Rectal smooth muscle tissue (tissue), 1 donor: ENCODE measurements at regions not wholly inside any gene's neighbourhood (a gene's known extent, or its start where the extent isn't known, plus 50 kb on each side); places are given as distances from the start of the nearest gene placed in this dataset.

Experiments used
- H3K27ac ChIP-seq: one replicate; pipeline ENCODE4 v1.7.0; 2013; ENCODE audit warnings: low read depth, low read length, inconsistent platforms
- H3K27me3 ChIP-seq: one replicate; pipeline ENCODE4 v1.7.0; 2013; ENCODE audit warnings: low read length; ENCODE audit not compliant: control insufficient read depth, insufficient read depth
- H3K36me3 ChIP-seq: one replicate; pipeline ENCODE4 v1.7.0; 2013; ENCODE audit warnings: low read length; ENCODE audit not compliant: control insufficient read depth, insufficient read depth
- H3K4me1 ChIP-seq: one replicate; pipeline ENCODE4 v1.7.0; 2013; ENCODE audit warnings: low read length; ENCODE audit not compliant: control insufficient read depth, insufficient read depth
- H3K4me3 ChIP-seq: one replicate; pipeline ENCODE4 v1.7.0; 2013; ENCODE audit warnings: low read length
- H3K9ac ChIP-seq: one replicate; pipeline ENCODE4 v1.7.0; 2013; ENCODE audit warnings: low read length

DNA sequence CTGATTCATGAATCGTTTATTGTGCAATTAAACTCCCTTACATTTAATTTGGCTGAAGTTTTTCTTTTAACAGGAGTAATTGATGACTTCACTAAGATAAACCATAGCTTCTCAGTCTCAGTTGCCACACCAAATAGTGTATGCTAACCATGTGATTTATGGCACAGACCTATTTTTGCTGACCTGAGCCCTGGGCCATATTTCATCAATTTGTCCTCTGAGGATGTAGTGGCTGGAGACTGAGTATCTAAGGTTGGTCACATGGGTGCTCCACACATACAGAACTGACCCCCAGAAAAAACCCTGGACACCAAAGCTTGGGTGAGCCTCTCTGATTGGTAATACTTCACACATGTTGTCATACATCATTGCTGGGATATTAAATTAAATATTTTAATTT lies 255.1 kb downstream of the NEDD1 start:
- Histone ChIP-seq H3K4me3 (no peak overlapping the region), H3K4me1 (no peaks in the 10 kb centered on the region), H3K27ac (no peak overlapping the region), H3K27me3 (no peaks in the 10 kb centered on the region), H3K36me3 (no peaks in the 10 kb centered on the region), H3K9ac (no peak overlapping the region)

DNA sequence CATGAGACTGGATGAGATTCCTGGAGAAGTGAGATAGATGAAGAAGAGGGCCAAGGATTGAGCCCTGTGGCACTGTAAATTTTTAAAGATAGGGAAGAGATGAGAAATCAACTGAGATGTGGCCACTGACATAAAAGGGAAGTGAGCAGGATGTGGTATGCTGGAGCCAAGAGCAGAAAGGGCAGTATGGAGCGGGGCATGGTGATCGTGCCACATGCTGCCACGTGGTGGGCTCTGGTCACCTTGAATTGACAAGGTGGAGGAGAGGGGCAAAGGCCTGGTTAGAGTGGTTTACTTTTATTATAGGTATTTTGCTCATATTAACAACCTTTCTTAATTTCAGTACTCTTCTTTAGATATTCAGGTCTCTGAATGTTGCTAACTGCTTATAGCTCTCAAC lies 257.9 kb downstream of the NEDD1 start:
- H3K9ac ChIP-seq = no peak overlapping the region
- no peaks in the 10 kb centered on the region for H3K27me3 ChIP-seq
- H3K27ac ChIP-seq = no peak overlapping the region
- no peaks in the 10 kb centered on the region for H3K36me3 ChIP-seq
- no peaks in the 10 kb centered on the region for H3K4me1 ChIP-seq
- H3K4me3 ChIP-seq = no peak overlapping the region

DNA sequence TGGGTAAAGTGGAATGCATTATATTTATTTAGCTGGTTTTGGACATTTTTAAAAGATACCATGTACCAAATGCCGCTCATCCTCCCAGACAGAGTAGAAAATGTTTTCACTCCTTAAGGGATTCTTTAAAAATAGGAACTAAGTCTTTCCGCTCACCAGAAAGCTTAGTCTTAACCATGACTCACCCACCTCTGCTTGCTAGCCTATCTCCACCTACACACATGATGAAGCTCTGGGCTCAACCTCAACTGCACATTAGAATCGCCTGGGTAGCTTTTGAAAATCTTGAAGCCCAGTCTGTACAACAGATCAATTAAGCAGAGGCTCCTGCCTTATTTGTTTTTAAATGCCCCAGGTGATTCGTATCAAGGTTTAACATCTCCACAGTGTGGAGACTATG lies 260.5 kb downstream of the NEDD1 start:
- Histone ChIP-seq H3K27me3 (no peaks in the 10 kb centered on the region), H3K27ac (no peak overlapping the region), H3K36me3 (no peaks in the 10 kb centered on the region), H3K4me1 (no peaks in the 10 kb centered on the region), H3K4me3 (no peak overlapping the region), H3K9ac (no peak overlapping the region)

DNA sequence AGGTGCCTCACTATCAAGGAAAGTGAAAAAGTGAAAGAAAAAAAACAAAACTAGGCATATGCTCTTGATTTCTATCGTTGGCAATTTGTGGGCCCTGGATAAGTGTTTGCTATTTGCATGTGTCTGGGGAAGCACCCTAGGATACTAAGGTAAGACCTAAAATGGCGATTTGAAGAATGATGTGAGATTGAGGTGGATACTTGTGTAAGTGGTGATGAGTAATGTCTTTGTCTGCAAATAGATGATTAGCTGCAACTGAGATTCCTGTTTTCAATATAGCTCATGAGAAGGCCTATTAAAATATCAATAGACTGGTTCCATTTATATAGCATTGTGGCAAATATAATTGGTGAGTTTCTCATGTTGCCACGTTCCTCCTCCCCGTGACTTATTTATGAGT lies 261.7 kb downstream of the NEDD1 start:
- Histone ChIP-seq H3K4me1 (no peaks in the 10 kb centered on the region), H3K27me3 (no peaks in the 10 kb centered on the region), H3K9ac (no peak overlapping the region), H3K27ac (no peak overlapping the region), H3K36me3 (no peaks in the 10 kb centered on the region), H3K4me3 (no peak overlapping the region)

DNA sequence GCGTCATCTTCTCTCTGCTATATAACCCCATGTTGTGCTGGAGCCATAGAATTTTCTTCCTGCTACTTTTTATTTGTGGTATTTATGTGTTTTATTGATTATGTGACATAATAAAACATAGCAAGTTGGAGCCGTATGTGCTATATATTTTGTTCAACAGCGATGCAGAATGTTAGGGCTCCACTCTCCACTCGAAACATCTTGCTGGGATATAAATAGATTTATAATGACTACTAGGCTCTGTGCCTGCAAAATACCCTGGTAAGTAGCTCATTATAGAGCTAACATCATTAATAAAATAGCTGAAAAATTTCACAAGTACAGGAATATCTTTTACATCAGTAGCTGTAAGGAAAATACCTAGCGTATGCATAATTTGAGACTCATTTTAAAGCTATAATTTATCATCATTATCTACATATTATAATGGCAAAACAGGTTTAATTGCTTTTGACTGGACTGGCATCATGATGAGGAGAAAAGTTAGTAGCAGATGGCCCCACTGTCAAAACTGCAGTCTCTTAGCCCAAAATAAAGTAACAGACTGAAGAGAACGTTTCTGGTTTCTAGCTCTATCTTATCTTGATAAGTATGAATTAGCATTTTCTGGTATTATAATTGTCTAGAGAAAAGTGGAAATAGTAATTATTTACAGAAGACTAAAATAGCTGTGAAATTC lies 263.0 kb downstream of the NEDD1 start:
- no peak overlapping the region for H3K9ac ChIP-seq
- H3K36me3 ChIP-seq = no peaks in the 10 kb centered on the region
- no peaks in the 10 kb centered on the region for H3K27me3 ChIP-seq

DNA sequence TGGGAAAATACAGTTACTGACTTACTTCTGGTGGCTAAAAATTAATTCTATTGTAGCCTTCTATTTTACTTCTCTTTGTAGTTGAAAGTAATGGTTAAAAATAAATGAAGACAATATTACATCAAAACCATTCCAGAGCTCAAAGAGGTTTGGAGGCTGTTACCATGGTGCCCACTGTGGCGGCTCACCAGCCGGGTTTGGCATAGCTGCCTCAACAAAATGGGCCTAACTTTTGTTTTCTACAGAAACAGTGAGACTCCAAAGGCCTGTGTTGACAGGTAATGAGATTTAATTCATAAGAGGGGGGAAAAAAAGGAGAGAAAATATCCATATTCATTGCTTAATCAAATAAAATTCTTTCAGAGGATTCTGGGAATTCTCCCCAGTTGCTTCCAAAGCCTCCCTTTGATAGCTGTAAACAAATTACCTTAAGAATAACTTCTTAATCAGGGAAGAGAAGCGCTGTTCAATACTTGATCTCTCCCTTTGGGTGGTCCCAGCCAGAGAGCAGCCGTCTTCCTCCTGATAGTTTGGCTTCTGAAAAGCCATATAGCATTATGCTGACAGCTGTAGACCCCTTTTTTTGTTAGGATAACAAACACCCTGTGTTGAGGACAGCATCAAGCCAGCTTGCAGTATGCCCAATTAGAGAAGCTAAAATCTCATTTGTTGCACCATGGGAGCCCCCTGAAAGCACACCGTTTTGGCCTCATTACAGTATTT lies 266.8 kb downstream of the NEDD1 start:
- H3K4me1 ChIP-seq = no peaks in the 10 kb centered on the region
- H3K27me3 ChIP-seq = no peaks in the 10 kb centered on the region
- H3K9ac ChIP-seq = no peak overlapping the region
- no peak overlapping the region for H3K27ac ChIP-seq
- no peaks in the 10 kb centered on the region for H3K36me3 ChIP-seq
- no peak overlapping the region for H3K4me3 ChIP-seq

More for the DNA sequence above, 263.0 kb downstream of the NEDD1 start:
- Histone ChIP-seq H3K4me1 (no peaks in the 10 kb centered on the region), H3K27ac (no peak overlapping the region), H3K4me3 (no peak overlapping the region)

DNA sequence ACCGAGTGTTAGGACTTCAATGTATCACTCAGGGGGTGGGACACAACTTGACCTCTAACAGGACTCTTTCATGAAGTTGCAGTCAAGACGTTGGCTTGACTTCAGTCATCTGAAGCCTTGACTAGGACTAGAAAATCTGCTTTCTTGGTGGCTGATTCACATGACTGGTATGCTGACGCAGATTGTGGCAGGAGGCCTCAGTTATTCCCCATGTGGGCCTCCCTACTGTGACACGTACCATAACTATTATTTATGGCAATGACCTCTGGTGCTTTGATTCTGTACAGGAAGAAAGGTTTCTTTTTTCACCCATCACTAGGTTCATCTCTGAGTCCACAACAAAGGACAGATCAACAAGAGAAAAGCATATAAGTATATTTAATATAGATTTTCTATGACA lies 270.4 kb downstream of the NEDD1 start:
- H3K36me3 ChIP-seq = no peaks in the 10 kb centered on the region
- H3K9ac ChIP-seq = no peak overlapping the region
- H3K27me3 ChIP-seq = no peaks in the 10 kb centered on the region
- H3K4me3 ChIP-seq = no peak overlapping the region
- H3K27ac ChIP-seq = no peak overlapping the region
- no peaks in the 10 kb centered on the region for H3K4me1 ChIP-seq

DNA sequence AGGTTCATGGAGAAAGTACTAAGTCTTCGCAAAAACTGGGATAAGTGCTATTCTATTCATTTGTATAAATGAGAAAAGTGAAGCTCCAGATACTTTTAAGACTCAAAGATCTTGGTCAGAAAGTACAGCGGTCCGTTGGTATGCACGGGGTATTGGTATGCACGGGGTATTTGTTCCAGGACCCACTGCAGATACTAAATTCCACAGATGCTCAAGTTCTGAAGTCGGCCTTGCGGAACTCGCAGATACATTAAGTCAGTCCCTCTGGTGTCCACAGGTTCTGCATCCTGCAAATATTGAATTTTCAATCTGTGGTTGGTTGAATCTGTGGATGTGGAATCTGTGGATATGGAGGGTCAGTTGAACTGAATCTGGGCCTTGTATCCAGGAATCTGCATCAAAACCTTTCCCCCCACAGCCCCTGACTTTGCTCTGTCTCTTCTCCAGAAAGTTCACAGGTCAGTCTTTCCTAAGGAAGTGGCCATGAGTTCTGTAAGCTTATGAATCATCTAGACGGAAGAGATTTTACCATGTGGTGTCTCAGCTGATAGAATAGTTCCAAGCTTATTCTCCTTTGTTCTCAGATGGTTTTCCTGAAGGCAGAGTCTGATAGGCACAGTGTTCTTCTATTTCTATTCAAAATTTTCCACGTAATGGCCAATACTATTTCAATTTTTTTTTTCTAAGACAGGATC lies 274.7 kb downstream of the NEDD1 start:
- no peaks in the 10 kb centered on the region for H3K27me3 ChIP-seq
- H3K4me1 ChIP-seq = no peaks in the 10 kb centered on the region
- H3K36me3 ChIP-seq = no peaks in the 10 kb centered on the region
- no peak overlapping the region for H3K27ac ChIP-seq
- no peak overlapping the region for H3K9ac ChIP-seq
- H3K4me3 ChIP-seq = no peak overlapping the region

DNA sequence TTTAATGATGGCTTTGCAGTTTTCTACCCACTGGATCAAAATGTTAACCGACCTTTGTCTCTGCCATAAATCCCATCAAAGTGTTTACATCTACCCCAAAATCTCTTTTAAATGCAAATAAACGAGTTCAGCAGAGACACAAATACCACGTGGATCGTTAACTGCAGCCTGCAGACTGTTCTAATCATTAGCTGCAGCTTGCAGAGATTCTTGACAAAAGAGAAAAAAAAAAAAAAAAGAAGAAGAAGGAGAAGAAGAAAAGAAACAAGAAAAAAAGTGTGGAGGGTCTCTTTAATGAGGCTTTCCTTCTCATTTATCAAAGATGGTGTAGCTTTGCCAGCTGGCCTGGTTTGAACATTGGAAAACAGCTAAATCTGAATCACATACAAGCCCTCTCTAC lies 275.7 kb downstream of the NEDD1 start:
- no peak overlapping the region for H3K4me3 ChIP-seq
- H3K36me3 ChIP-seq = no peaks in the 10 kb centered on the region
- H3K9ac ChIP-seq = no peak overlapping the region
- no peak overlapping the region for H3K27ac ChIP-seq
- no peaks in the 10 kb centered on the region for H3K27me3 ChIP-seq
- H3K4me1 ChIP-seq = no peaks in the 10 kb centered on the region

DNA sequence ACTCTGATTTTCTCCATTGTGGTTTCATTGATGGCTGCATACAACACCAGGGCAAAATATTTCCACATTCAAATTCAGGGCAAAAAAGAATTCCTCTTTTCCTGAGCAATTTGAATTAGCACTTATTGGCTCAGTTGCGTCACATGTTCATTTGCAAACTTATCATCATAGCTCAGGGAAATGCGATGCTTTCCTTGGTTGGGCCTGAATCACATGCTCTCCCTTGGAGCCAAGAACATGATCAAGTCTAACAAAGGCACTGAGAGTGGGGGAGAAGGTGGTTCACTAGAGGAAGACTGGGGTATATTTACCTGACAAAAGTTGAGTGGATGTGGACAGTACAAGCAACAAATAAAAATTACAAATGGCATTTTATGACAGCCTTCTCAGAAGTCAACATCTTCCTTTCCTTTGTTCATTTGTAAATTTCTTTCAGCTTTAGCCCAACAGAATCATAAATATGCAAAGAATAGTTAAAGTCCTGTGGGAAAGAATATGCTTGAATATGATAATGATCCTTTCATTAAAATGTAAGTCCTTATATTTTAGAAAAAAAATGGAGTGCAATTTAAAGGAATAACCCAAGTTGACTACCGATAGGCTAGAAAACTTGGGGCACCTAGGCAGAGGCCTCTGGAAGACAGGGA lies 277.2 kb downstream of the NEDD1 start:
- Histone ChIP-seq H3K27ac (no peak overlapping the region), H3K36me3 (no peaks in the 10 kb centered on the region), H3K9ac (no peak overlapping the region), H3K4me3 (no peak overlapping the region), H3K4me1 (no peaks in the 10 kb centered on the region), H3K27me3 (no peaks in the 10 kb centered on the region)

DNA sequence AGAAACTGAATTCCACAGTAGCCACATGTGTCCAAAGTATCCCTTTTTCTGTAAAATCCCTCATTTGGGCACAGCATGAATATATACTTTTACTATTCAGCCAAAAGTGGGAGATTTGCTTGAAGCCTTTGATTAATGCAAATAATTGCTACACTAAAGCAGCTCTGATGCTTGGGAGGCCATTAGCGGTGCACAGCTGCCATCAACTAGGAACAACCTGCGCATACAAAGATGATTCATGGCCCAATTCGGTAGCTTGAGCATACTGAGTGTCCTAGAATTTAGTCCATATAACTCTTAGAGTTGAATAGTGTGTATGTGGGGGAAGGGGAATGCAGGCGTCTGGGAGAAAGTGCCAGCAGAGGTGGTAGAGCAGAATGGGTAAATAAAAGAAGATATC lies 277.0 kb upstream of the RMST start:
- Histone ChIP-seq H3K4me1 (no peaks in the 10 kb centered on the region), H3K27ac (no peak overlapping the region), H3K4me3 (no peak overlapping the region), H3K27me3 (no peaks in the 10 kb centered on the region), H3K9ac (no peak overlapping the region), H3K36me3 (no peaks in the 10 kb centered on the region)

DNA sequence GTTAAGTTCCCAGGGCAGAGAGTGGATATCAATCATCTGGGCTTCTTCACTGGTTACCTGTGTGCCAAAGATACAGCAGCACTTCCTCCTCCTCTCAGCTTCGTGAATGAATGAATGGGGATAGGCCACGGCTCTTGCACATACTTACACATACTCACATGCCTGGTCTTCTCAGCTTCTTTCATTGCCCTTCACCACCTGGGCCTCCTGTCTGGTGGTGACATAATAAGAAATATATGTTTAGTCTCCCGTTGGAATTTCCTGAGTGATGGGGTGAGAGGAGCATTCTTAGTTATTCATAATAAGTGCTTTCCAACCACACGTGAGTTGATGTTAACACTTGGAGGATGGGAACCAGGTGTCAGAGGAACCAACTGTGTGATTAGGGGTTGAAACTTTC lies 268.1 kb upstream of the RMST start:
- no peak overlapping the region for H3K4me3 ChIP-seq
- H3K4me1 ChIP-seq = no peaks in the 10 kb centered on the region
- no peaks in the 10 kb centered on the region for H3K27me3 ChIP-seq
- no peaks in the 10 kb centered on the region for H3K36me3 ChIP-seq
- no peak overlapping the region for H3K9ac ChIP-seq
- no peak overlapping the region for H3K27ac ChIP-seq
